HEK293 (cell line): ENCODE measurements at regions not wholly inside any gene's neighbourhood (a gene's known extent, or its start where the extent isn't known, plus 50 kb on each side); places are given as distances from the start of the nearest gene placed in this dataset.

Source experiments
- CTCF ChIA-PET: fragments of 350-600 bp; formaldehyde crosslinking; extraction: SDS; loops from one replicate; lab custom pipeline; 2021; ENCODE audit warnings: antibody characterized with exemption; lab: Yijun Ruan, JAX
- POLR2A ChIA-PET: fragments of 300-600 bp; formaldehyde crosslinking; extraction: SDS; loops from one replicate; lab custom pipeline; 2020; ENCODE audit warnings: antibody characterized with exemption, inconsistent platforms; lab: Yijun Ruan, JAX
- H3K27ac ChIP-seq: fragments of 200-500 bp; sonication (Bioruptor generic); 2 replicates; pipeline ENCODE4 v1.5.1; 2014; ENCODE audit warnings: low read depth, low read length, control low read depth, inconsistent platforms; ENCODE audit errors: extremely low read depth
- H3K36me3 ChIP-seq, 2 experiments: fragments of 200-500 bp in 1 of 2; sonication (Bioruptor generic) in 1 of 2; 1 replicate in 1 of 2; 2 replicates in 1 of 2; pipeline ENCODE4 v1.5.1; 2014 to 2017; ENCODE audit warnings: inconsistent platforms in 2 of 2, low read length in 2 of 2; ENCODE audit not compliant: control insufficient read depth in 2 of 2, insufficient read depth in 1 of 2
- H3K4me1 ChIP-seq: fragments of 200-500 bp; sonication (Bioruptor generic); 2 replicates; pipeline ENCODE4 v1.5.1; 2014; ENCODE audit warnings: mild to moderate bottlenecking, low read length, inconsistent platforms; ENCODE audit not compliant: control insufficient read depth, insufficient read depth
- H3K4me3 ChIP-seq: 2 replicates; pipeline ENCODE4 v1.5.1; 2011; ENCODE audit warnings: low read depth, mild to moderate bottlenecking, control low read depth, low read length, moderate library complexity
- H3K9me3 ChIP-seq: fragments of 200-500 bp; sonication (Bioruptor generic); 2 replicates; pipeline ENCODE4 v1.5.1; 2014; ENCODE audit warnings: low read depth, low read length, inconsistent platforms; ENCODE audit not compliant: control insufficient read depth, insufficient read depth
- EGR2 ChIP-seq: fragments of 450-650 bp; formaldehyde crosslinking; IDR thresholded peaks from 2 replicates; pipeline ENCODE4 v1.5.1; 2016; ENCODE audit warnings: low read depth, missing biosample characterization, missing genetic modification characterization
- HOXC10 ChIP-seq: sonication (generic); formaldehyde crosslinking; IDR thresholded peaks from 2 replicates; pipeline ENCODE4 v1.8.1; 2023; ENCODE audit warnings: mild to moderate bottlenecking, missing genetic modification reagents
- KLF16 ChIP-seq: fragments of 450-650 bp; formaldehyde crosslinking; IDR thresholded peaks from 2 replicates; pipeline ENCODE4 v1.5.1; 2017; ENCODE audit warnings: missing biosample characterization, missing genetic modification characterization
- KLF7 ChIP-seq: fragments of 450-650 bp; formaldehyde crosslinking; IDR thresholded peaks from 2 replicates; pipeline ENCODE4 v1.5.1; 2016; ENCODE audit warnings: missing biosample characterization, missing genetic modification characterization, borderline replicate concordance
- SETDB1 ChIP-seq: IDR thresholded peaks from one replicate; pipeline ENCODE4 v1.6.1; 2017; ENCODE audit warnings: mild to moderate bottlenecking, low read length, moderate library complexity, mixed read lengths; ENCODE audit not compliant: insufficient read length
- TRIM28 ChIP-seq: IDR thresholded peaks from 2 replicates; pipeline ENCODE4 v1.6.1; 2011; ENCODE audit warnings: low read length, control low read depth, borderline replicate concordance
- ZFHX2 ChIP-seq: fragments of 450-650 bp; formaldehyde crosslinking; conservative IDR thresholded peaks from 2 replicates; pipeline ENCODE4 v1.5.1; 2016; ENCODE audit warnings: missing biosample characterization, missing genetic modification characterization
- ZIC2 ChIP-seq: fragments of 450-650 bp; formaldehyde crosslinking; IDR thresholded peaks from 2 replicates; pipeline ENCODE4 v1.5.1; 2016; ENCODE audit warnings: missing biosample characterization, missing genetic modification characterization
- ZNF112 ChIP-seq: fragments of 450-650 bp; formaldehyde crosslinking; IDR thresholded peaks from 2 replicates; pipeline ENCODE4 v1.5.0; 2017; ENCODE audit warnings: missing biosample characterization, missing genetic modification characterization
- ZNF37A ChIP-seq: fragments of 450-650 bp; IDR thresholded peaks from 2 replicates; pipeline ENCODE4 v1.5.1; 2018; ENCODE audit warnings: missing biosample characterization, missing genetic modification characterization
- ZNF398 ChIP-seq: fragments of 450-650 bp; formaldehyde crosslinking; IDR thresholded peaks from 2 replicates; pipeline ENCODE4 v1.5.1; 2017; ENCODE audit warnings: missing biosample characterization, missing genetic modification characterization
- ZNF404 ChIP-seq: fragments of 450-650 bp; formaldehyde crosslinking; IDR thresholded peaks from 2 replicates; pipeline ENCODE4 v1.5.1; 2017; ENCODE audit warnings: missing biosample characterization, missing genetic modification characterization
- ZNF558 ChIP-seq: fragments of 450-650 bp; formaldehyde crosslinking; IDR thresholded peaks from 2 replicates; pipeline ENCODE4 v1.5.1; 2016; ENCODE audit warnings: missing biosample characterization, missing genetic modification characterization
- ZNF560 ChIP-seq: fragments of 450-650 bp; formaldehyde crosslinking; IDR thresholded peaks from 2 replicates; pipeline ENCODE4 v1.5.1; 2017; ENCODE audit warnings: missing biosample characterization, missing genetic modification characterization, borderline replicate concordance
- ZNF561 ChIP-seq: fragments of 450-650 bp; IDR thresholded peaks from 2 replicates; pipeline ENCODE4 v1.5.1; 2018; ENCODE audit warnings: missing biosample characterization, missing genetic modification characterization, borderline replicate concordance
- ZNF571 ChIP-seq: fragments of 450-650 bp; formaldehyde crosslinking; IDR thresholded peaks from 2 replicates; pipeline ENCODE4 v1.5.0; 2017; ENCODE audit warnings: missing biosample characterization, missing genetic modification characterization
- ZNF585B ChIP-seq: fragments of 450-650 bp; formaldehyde crosslinking; IDR thresholded peaks from 2 replicates; pipeline ENCODE4 v1.5.1; 2016; ENCODE audit warnings: missing biosample characterization, missing genetic modification characterization
- ZNF776 ChIP-seq: fragments of 450-650 bp; formaldehyde crosslinking; IDR thresholded peaks from 2 replicates; pipeline ENCODE4 v1.5.0; 2017; ENCODE audit warnings: missing biosample characterization, missing genetic modification characterization, borderline replicate concordance
- ZNF785 ChIP-seq: fragments of 450-650 bp; formaldehyde crosslinking; IDR thresholded peaks from 2 replicates; pipeline ENCODE4 v1.5.1; 2016; ENCODE audit warnings: missing biosample characterization, missing genetic modification characterization
- TF ChIP-seq, protein P1 (sequence below): fragments of 450-650 bp; formaldehyde crosslinking; IDR thresholded peaks from 2 replicates; pipeline ENCODE4 v1.5.1; 2016; ENCODE audit warnings: missing biosample characterization, missing genetic modification characterization
- TF ChIP-seq, protein P2 (sequence below): fragments of 450-650 bp; formaldehyde crosslinking; IDR thresholded peaks from 2 replicates; pipeline ENCODE4 v1.5.1; 2016; ENCODE audit warnings: missing biosample characterization, missing genetic modification characterization
- TF ChIP-seq, protein P3 (sequence below): fragments of 450-650 bp; formaldehyde crosslinking; IDR thresholded peaks from 2 replicates; pipeline ENCODE4 v1.5.1; 2017; ENCODE audit warnings: missing biosample characterization, mild to moderate bottlenecking, missing genetic modification characterization, moderate library complexity

DNA sequence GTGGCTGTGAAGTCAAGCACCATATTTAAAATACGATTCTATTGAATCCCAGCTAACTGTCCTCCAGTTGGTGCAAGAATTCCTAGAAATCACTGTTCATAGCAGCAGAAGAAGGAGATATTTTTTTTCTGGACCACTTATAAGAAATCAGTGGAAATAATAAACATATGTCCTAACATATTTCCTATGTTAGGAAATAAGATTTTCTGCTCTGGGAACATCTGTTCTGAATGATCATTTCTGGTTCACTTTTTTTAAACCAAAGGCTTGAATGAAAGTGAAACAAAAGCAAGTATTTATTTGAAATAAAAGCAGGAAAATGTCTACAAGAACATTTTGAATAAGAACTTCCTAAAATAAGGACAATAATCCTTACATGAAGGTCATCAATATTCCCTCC, 138.9 kb upstream of the RALGAPA2 start (continued):
- TF ChIP-seq, protein P1, sequence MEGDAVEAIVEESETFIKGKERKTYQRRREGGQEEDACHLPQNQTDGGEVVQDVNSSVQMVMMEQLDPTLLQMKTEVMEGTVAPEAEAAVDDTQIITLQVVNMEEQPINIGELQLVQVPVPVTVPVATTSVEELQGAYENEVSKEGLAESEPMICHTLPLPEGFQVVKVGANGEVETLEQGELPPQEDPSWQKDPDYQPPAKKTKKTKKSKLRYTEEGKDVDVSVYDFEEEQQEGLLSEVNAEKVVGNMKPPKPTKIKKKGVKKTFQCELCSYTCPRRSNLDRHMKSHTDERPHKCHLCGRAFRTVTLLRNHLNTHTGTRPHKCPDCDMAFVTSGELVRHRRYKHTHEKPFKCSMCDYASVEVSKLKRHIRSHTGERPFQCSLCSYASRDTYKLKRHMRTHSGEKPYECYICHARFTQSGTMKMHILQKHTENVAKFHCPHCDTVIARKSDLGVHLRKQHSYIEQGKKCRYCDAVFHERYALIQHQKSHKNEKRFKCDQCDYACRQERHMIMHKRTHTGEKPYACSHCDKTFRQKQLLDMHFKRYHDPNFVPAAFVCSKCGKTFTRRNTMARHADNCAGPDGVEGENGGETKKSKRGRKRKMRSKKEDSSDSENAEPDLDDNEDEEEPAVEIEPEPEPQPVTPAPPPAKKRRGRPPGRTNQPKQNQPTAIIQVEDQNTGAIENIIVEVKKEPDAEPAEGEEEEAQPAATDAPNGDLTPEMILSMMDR (tag by site-specific recombination), result no peak
- no peak for TF ChIP-seq ZNF585B (tag by site-specific recombination)
- TF ChIP-seq ZNF560 (tag by site-specific recombination), result no peak

GRCh38 chr20:20850407-20850806, 138.0 kb upstream of the RALGAPA2 start:
- ChIA-PET POLR2A (no interaction called here), CTCF (interaction anchor here (0.7 to 3.9 kb wide), 4 partner anchors 10 to 655 kb away, joined by 3 to 25 read pairs (median 5); no protein-coding TSS in a partner anchor)
- H3K9me3 ChIP-seq, result no peaks in the 10 kb centered on the region

GRCh38 chr20:20849161-20849560, 136.7 kb upstream of the RALGAPA2 start:
- CTCF ChIA-PET, result interaction anchor here (2.0 to 3.9 kb wide), 2 partner anchors 11 to 656 kb away, joined by 7 to 25 read pairs; no protein-coding TSS in a partner anchor
- no peak for TF ChIP-seq ZNF561 (tag by site-specific recombination)
- POLR2A ChIA-PET, result no interaction called here

More at GRCh38 chr20:20850407-20850806, 138.0 kb upstream of the RALGAPA2 start:
- Histone ChIP-seq H3K4me3 (no peak overlapping the region), H3K27ac (no peak overlapping the region), H3K4me1 (no peaks in the 10 kb centered on the region), H3K36me3 (no peaks in the 10 kb centered on the region)
- TF ChIP-seq ZNF112 (tag by site-specific recombination) (no peak), ZIC2 (tag by site-specific recombination) (no peak), ZNF785 (tag by site-specific recombination) (no peak), ZNF558 (tag by site-specific recombination) (no peak)

DNA sequence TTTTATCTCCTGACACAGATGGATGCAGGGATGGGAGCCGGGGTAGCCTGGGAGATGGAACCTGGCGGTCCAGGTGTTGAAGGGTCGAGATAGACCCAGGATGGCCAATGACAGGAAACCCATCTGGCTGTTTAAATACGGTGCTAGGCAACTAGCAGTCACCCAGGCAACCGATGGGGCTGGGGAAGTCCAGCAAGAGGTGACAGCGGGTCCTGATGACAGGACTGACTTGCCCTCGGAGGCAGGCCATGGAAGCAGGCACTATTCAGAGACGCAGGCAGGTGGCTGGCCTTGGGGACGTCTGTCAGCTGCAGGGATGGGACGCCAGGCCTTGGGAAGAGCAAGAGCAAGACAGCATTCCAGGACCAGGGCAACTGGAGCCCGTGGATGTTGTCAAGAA, 135.4 kb upstream of the RALGAPA2 start:
- TF ChIP-seq EGR2 (tag by site-specific recombination) (no peak), ZFHX2 (no peak), ZNF37A (tag by site-specific recombination) (no peak), HOXC10 (CRISPR knock-in tag) (no peak), TRIM28 (no peak), SETDB1 (no peak), ZNF398 (no peak), ZNF404 (tag by site-specific recombination) (no peak), KLF7 (tag by site-specific recombination) (no peak), KLF16 (tag by site-specific recombination) (no peak), ZNF571 (tag by site-specific recombination) (no peak), ZNF776 (tag by site-specific recombination) (no peak), ZNF785 (tag by site-specific recombination) (no peak)
- TF ChIP-seq, protein P2, sequence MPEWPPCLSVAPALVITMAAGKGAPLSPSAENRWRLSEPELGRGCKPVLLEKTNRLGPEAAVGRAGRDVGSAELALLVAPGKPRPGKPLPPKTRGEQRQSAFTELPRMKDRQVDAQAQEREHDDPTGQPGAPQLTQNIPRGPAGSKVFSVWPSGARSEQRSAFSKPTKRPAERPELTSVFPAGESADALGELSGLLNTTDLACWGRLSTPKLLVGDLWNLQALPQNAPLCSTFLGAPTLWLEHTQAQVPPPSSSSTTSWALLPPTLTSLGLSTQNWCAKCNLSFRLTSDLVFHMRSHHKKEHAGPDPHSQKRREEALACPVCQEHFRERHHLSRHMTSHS (tag by site-specific recombination), result no peak
- TF ChIP-seq, protein P3, sequence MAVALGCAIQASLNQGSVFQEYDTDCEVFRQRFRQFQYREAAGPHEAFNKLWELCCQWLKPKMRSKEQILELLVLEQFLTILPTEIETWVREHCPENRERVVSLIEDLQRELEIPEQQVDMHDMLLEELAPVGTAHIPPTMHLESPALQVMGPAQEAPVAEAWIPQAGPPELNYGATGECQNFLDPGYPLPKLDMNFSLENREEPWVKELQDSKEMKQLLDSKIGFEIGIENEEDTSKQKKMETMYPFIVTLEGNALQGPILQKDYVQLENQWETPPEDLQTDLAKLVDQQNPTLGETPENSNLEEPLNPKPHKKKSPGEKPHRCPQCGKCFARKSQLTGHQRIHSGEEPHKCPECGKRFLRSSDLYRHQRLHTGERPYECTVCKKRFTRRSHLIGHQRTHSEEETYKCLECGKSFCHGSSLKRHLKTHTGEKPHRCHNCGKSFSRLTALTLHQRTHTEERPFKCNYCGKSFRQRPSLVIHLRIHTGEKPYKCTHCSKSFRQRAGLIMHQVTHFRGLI, result no peak
- Histone ChIP-seq H3K27ac (no peak overlapping the region), H3K36me3 (no peaks in the 10 kb centered on the region), H3K4me3 (no peak overlapping the region), H3K4me1 (no peaks in the 10 kb centered on the region), H3K9me3 (no peaks in the 10 kb centered on the region)
- POLR2A ChIA-PET, result no interaction called here
- CTCF ChIA-PET, result interaction anchor here (0.7 to 3.0 kb wide), 3 partner anchors 11 to 353 kb away, joined by 3 to 16 read pairs (median 5); no protein-coding TSS in a partner anchor

More at GRCh38 chr20:20849161-20849560, 136.7 kb upstream of the RALGAPA2 start:
- H3K36me3 ChIP-seq, result no peaks in the 10 kb centered on the region
- no peak overlapping the region for H3K27ac ChIP-seq
- no peaks in the 10 kb centered on the region for H3K9me3 ChIP-seq
- no peaks in the 10 kb centered on the region for H3K4me1 ChIP-seq
- no peak overlapping the region for H3K4me3 ChIP-seq
